SIG-M5 treated with dmso at 0.1 percent for 504 hours (cell line): ENCODE measurements at regions not wholly inside any gene's neighbourhood (a gene's known extent, or its start where the extent isn't known, plus 50 kb on each side); places are given as distances from the start of the nearest gene placed in this dataset.
A peak's percentile ranks its signal among the peaks of the same experiment; 100 is the strongest.
"Not testable (repeated sequence)": the region's sequence is repeated elsewhere in the genome, so short reads cannot be mapped to it uniquely, and the experiment has no call there.

Experiments used
- DNase-seq: peaks from one replicate; lab custom pipeline; 2025; ENCODE audit not compliant: unreplicated experiment; lab: John Stamatoyannopoulos, UW

GRCh38 chr3:102682741-102683140, 247.9 kb downstream of the ZPLD1 start:
- no peak for DNase-seq

GRCh38 chr3:102686792-102687191, 252.0 kb downstream of the ZPLD1 start:
- no peak for DNase-seq

GRCh38 chr3:102687851-102688555, 253.2 kb downstream of the ZPLD1 start:
- no peak for DNase-seq

- DNase-seq, result no peak
Observed at GRCh38 chr3:102688556-102688930, 253.7 kb downstream of the ZPLD1 start.

- DNase-seq, result no peak
Observed at GRCh38 chr3:102691507-102691906, 256.7 kb downstream of the ZPLD1 start.

GRCh38 chr3:102699104-102699818, 264.4 kb downstream of the ZPLD1 start:
- DNase-seq, result no peak

- DNase-seq, result no peak
Observed at GRCh38 chr3:102699819-102700140, 265.0 kb downstream of the ZPLD1 start.

- DNase-seq, result peak; percentile 9
Observed at GRCh38 chr3:102712896-102713295, 278.1 kb downstream of the ZPLD1 start.

- no peak for DNase-seq
Observed at GRCh38 chr3:102714567-102714966, 279.8 kb downstream of the ZPLD1 start.

- peak; percentile 86 for DNase-seq
Observed at GRCh38 chr3:102715030-102715697, 280.3 kb downstream of the ZPLD1 start.

- no peak for DNase-seq
Observed at GRCh38 chr3:102718651-102719050, 283.8 kb downstream of the ZPLD1 start.

GRCh38 chr3:102722317-102722716, 287.5 kb downstream of the ZPLD1 start:
- no peak for DNase-seq

- DNase-seq, result no peak
Observed at GRCh38 chr3:102727340-102727739, 292.5 kb downstream of the ZPLD1 start.

- DNase-seq, result not testable (repeated sequence)
Observed at GRCh38 chr3:102732581-102732980, 297.8 kb downstream of the ZPLD1 start.

- no peak for DNase-seq
Observed at GRCh38 chr3:102733791-102734563, 299.2 kb downstream of the ZPLD1 start.

- DNase-seq, result no peak
Observed at GRCh38 chr3:102735311-102735710, 300.5 kb downstream of the ZPLD1 start.

GRCh38 chr3:102736288-102736974, 301.6 kb downstream of the ZPLD1 start:
- no peak for DNase-seq

- no peak for DNase-seq
Observed at GRCh38 chr3:102736975-102737304, 302.1 kb downstream of the ZPLD1 start.

- DNase-seq, result no peak
Observed at GRCh38 chr3:102737353-102737752, 302.5 kb downstream of the ZPLD1 start.

- no peak for DNase-seq
Observed at GRCh38 chr3:102741105-102741504, 306.3 kb downstream of the ZPLD1 start.

GRCh38 chr3:102741694-102742093, 306.9 kb downstream of the ZPLD1 start:
- DNase-seq, result no peak
